ENCODE measurements at regions not wholly inside any gene's neighbourhood (a gene's known extent, or its start where the extent isn't known, plus 50 kb on each side); places are given as distances from the start of the nearest gene placed in this dataset.
A peak's percentile ranks its signal among the peaks of the same experiment; 100 is the strongest.
"Not testable (repeated sequence)": the region's sequence is repeated elsewhere in the genome, so short reads cannot be mapped to it uniquely, and the experiment has no call there.

DNA sequence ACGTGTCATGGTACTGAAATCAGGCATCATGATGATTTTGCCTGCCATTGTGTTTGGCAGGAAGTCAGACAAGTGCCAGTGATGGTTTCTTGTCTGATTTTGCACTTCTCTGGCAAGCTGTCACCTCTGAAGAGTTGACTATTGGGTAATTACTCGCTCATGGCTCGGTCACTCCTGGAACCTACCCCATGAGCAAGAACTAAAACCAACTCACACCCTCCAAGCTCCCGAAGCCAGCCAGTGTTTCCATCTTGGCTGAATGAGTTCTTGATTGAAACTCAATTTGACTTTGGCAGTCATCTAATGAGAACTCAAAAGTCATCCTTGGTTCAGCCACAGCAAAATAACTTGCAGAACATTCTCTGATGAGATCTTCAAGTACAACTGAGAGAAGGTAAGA lies 103.4 kb downstream of the TBC1D26 start:
- not testable (repeated sequence) for H3K27me3 ChIP-seq (ENCODE audit: insufficient read depth, low read length); H3K9me3 ChIP-seq (ENCODE audit: insufficient read depth, low read depth, low read length); H3K4me2 ChIP-seq (ENCODE audit: low read length); H2AFZ ChIP-seq (ENCODE audit: low read depth, low read length); H3K27me3 Mint-ChIP-seq (ENCODE audit: low read depth, unreplicated experiment); H3K4me1 Mint-ChIP-seq (ENCODE audit: low read depth, unreplicated experiment); H4K20me1 ChIP-seq (ENCODE audit: insufficient read depth, low read length); H3K9me3 Mint-ChIP-seq (ENCODE audit: unreplicated experiment); H3K4me1 ChIP-seq (ENCODE audit: insufficient read depth, low read length); H3K4me3 Mint-ChIP-seq (ENCODE audit: unreplicated experiment); H3K36me3 ChIP-seq (ENCODE audit: insufficient read depth, low read length); DNase-seq (ENCODE audit: low read depth); H3K79me2 ChIP-seq (ENCODE audit: insufficient read depth, low read length); H3K36me3 Mint-ChIP-seq (ENCODE audit: low read depth, unreplicated experiment); H3K27ac ChIP-seq (ENCODE audit: low read depth, low read length); FAIRE-seq; H3K4me3 ChIP-seq (ENCODE audit: insufficient read depth, low read depth, low read length); H3K9ac ChIP-seq (ENCODE audit: low read length); H3K27ac Mint-ChIP-seq (ENCODE audit: unreplicated experiment)

DNA sequence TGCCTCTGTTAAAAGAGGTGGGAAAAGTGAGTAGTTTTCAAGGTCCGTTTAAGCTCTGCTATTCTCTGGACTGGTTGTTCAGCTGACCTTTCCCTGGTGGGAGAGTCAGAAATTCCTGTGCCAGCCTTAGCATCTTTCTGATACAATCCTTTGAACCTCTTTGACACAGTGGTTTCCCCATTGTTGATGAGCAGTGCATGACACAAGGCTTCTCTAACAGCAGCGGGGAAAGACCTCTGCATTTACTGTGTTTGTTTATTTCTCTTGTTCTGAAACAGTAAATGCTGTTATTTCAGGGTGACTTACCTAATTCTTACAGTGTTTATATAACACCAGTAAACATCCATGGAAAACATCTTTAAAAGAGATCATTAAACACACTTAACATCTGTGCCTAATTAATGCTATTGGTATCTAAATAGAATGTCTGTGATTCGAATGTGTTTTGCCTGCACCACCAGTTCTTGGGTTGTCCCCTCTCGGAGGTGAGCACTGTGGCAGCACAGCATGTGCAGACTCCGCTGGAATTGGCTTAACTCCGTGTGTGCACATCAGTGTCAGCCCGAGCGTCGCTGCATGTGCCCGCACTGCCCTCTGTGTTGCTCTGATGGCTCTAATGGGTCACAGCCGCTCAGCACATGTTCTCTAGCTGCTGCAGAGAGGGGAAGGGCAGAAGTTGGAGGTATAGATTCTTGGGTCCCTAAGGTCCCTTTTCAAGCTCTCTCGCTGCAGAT lies 104.3 kb downstream of the TBC1D26 start:
- not testable (repeated sequence) for H3K27ac ChIP-seq (ENCODE audit: low read depth, low read length); H2AFZ ChIP-seq (ENCODE audit: low read depth, low read length)

DNA sequence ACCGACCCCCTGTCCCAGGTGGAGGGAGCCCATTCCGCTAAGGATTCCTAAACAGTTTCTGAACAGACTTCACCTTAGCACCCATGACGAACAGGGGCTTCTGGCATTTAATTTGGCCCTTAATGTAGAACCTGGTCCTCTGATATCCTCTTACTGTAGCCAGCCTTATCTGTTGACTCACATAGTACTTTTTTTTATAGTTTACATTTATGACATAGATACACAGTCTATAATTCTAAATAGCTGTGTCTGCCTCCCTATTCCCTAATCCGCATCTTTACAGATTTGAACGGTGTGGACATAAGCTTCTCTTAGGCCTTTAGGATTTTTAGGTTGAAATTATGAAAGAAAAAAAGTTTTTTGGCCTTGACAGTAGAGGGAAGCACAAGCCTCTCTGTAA lies 104.9 kb downstream of the TBC1D26 start:
- H3K9ac ChIP-seq (ENCODE audit: low read length); DNase-seq (ENCODE audit: low read depth); H3K27me3 Mint-ChIP-seq (ENCODE audit: low read depth, unreplicated experiment); H3K79me2 ChIP-seq (ENCODE audit: insufficient read depth, low read length); H2AFZ ChIP-seq (ENCODE audit: low read depth, low read length); H4K20me1 ChIP-seq (ENCODE audit: insufficient read depth, low read length); H3K4me1 ChIP-seq (ENCODE audit: insufficient read depth, low read length); H3K4me3 ChIP-seq (ENCODE audit: insufficient read depth, low read depth, low read length); H3K36me3 Mint-ChIP-seq (ENCODE audit: low read depth, unreplicated experiment); H3K4me1 Mint-ChIP-seq (ENCODE audit: low read depth, unreplicated experiment); H3K4me3 Mint-ChIP-seq (ENCODE audit: unreplicated experiment); H3K27ac Mint-ChIP-seq (ENCODE audit: unreplicated experiment); H3K4me2 ChIP-seq (ENCODE audit: low read length); H3K27ac ChIP-seq (ENCODE audit: low read depth, low read length); H3K27me3 ChIP-seq (ENCODE audit: insufficient read depth, low read length); H3K9me3 Mint-ChIP-seq (ENCODE audit: unreplicated experiment); H3K9me3 ChIP-seq (ENCODE audit: insufficient read depth, low read depth, low read length); FAIRE-seq; H3K36me3 ChIP-seq (ENCODE audit: insufficient read depth, low read length): not testable (repeated sequence)

More for the DNA sequence above, 104.3 kb downstream of the TBC1D26 start:
- FAIRE-seq; H3K4me3 Mint-ChIP-seq (ENCODE audit: unreplicated experiment); H3K27ac Mint-ChIP-seq (ENCODE audit: unreplicated experiment); H3K79me2 ChIP-seq (ENCODE audit: insufficient read depth, low read length); H3K36me3 ChIP-seq (ENCODE audit: insufficient read depth, low read length); H3K9me3 Mint-ChIP-seq (ENCODE audit: unreplicated experiment); H3K27me3 Mint-ChIP-seq (ENCODE audit: low read depth, unreplicated experiment); H3K9me3 ChIP-seq (ENCODE audit: insufficient read depth, low read depth, low read length); H3K36me3 Mint-ChIP-seq (ENCODE audit: low read depth, unreplicated experiment); H4K20me1 ChIP-seq (ENCODE audit: insufficient read depth, low read length); H3K9ac ChIP-seq (ENCODE audit: low read length); DNase-seq (ENCODE audit: low read depth); H3K4me1 ChIP-seq (ENCODE audit: insufficient read depth, low read length); H3K4me1 Mint-ChIP-seq (ENCODE audit: low read depth, unreplicated experiment); H3K27me3 ChIP-seq (ENCODE audit: insufficient read depth, low read length); H3K4me3 ChIP-seq (ENCODE audit: insufficient read depth, low read depth, low read length); H3K4me2 ChIP-seq (ENCODE audit: low read length): not testable (repeated sequence)

DNA sequence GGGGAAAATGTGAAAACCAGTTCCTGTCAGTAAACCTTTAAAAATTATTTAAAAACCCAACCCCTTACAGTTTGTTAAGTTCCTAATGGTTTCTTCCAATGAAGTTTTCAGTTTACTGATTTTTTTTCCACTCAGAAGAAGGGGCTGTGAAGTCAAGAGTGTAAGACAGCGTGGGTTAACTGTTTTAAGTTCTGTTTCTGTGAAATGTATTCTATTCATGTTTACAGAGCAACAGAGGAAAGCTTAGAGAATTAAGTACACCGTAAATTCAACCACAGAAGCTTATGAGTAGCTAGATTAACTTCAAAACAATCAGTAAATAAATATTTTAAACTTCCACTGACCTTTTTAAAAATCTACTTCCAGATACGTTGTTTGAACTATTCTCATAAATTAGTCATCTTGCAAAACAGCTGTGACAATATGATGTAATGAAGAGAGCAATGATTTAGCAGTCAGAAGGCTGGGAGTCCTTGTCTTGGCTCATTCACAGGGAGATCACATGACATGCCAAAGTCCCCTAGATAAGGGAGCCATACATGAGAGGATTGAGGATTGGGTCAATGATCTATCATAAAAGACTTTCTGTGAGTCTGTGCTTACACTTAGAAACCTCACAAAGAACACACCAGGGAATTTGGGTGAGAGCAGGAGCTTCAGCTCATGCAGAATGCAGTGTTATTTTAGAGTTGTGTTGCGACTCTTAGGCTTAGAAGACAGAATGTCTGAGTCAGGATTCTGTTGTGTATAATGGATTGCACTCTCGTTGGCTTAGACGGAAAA lies 97.3 kb upstream of the ADORA2B start:
- H3K9me3 Mint-ChIP-seq (ENCODE audit: unreplicated experiment); H3K4me1 Mint-ChIP-seq (ENCODE audit: low read depth, unreplicated experiment); H3K9me3 ChIP-seq (ENCODE audit: insufficient read depth, low read depth, low read length); H2AFZ ChIP-seq (ENCODE audit: low read depth, low read length); H3K79me2 ChIP-seq (ENCODE audit: insufficient read depth, low read length); H3K4me3 ChIP-seq (ENCODE audit: insufficient read depth, low read depth, low read length); H3K27me3 ChIP-seq (ENCODE audit: insufficient read depth, low read length); H3K4me1 ChIP-seq (ENCODE audit: insufficient read depth, low read length); H3K4me3 Mint-ChIP-seq (ENCODE audit: unreplicated experiment); H3K27ac Mint-ChIP-seq (ENCODE audit: unreplicated experiment); H3K27me3 Mint-ChIP-seq (ENCODE audit: low read depth, unreplicated experiment); H3K36me3 ChIP-seq (ENCODE audit: insufficient read depth, low read length); H4K20me1 ChIP-seq (ENCODE audit: insufficient read depth, low read length); H3K36me3 Mint-ChIP-seq (ENCODE audit: low read depth, unreplicated experiment): not testable (repeated sequence)
- Histone ChIP-seq H3K27ac (ENCODE audit: low read depth, low read length) (peak overlapping the region; percentile 79), H3K4me2 (ENCODE audit: low read length) (peak overlapping the region; percentile 62), H3K9ac (ENCODE audit: low read length) (peak overlapping the region; percentile 68)
- FAIRE-seq (peak; percentile 75), DNase-seq (ENCODE audit: low read depth) (peak; percentile 73)
